AG04450 (cell line): ENCODE measurements at regions not wholly inside any gene's neighbourhood (a gene's known extent, or its start where the extent isn't known, plus 50 kb on each side); places are given as distances from the start of the nearest gene placed in this dataset.

Experiments
- CTCF ChIA-PET: fragments of 300-600, 350-600 bp; formaldehyde crosslinking; extraction: SDS; loops from one replicate; lab custom pipeline; 2022; ENCODE audit warnings: antibody characterized with exemption, inconsistent platforms; lab: Charles Lee
- POLR2A ChIA-PET: fragments of 350-600 bp; formaldehyde crosslinking; extraction: SDS; loops from one replicate; lab custom pipeline; 2021; ENCODE audit warnings: antibody characterized with exemption, inconsistent platforms; lab: Yijun Ruan, JAX
- DNase-seq: peaks from one replicate; pipeline ENCODE4 v3.0.0-alpha.2; 2011; ENCODE audit warnings: low read depth, low spot score
- H3K27ac ChIP-seq: one replicate; pipeline ENCODE4 v1.5.1; 2012; ENCODE audit warnings: low read depth, low read length, control low read depth
- H3K27me3 ChIP-seq: one replicate; pipeline ENCODE4 v1.6.0; 2012; ENCODE audit warnings: low read length; ENCODE audit not compliant: control insufficient read depth, insufficient read depth
- H3K4me3 ChIP-seq: 2 replicates; pipeline ENCODE4 v1.5.1; 2011; ENCODE audit warnings: mild to moderate bottlenecking, low read depth, low read length, control low read depth
- H3K9me3 ChIP-seq: 2 replicates; pipeline ENCODE4 v1.5.1; 2012; ENCODE audit warnings: low read length; ENCODE audit not compliant: control insufficient read depth, insufficient read depth
- CTCF ChIP-seq: IDR thresholded peaks from 2 replicates; pipeline ENCODE4 v1.5.1; 2011; ENCODE audit warnings: low read depth, low read length, control low read depth, inconsistent platforms

- ChIA-PET CTCF (no interaction called here), POLR2A (no interaction called here)
- Histone ChIP-seq H3K27me3 (no peaks in the 10 kb centered on the region), H3K4me3 (no peak overlapping the region), H3K27ac (no peak overlapping the region), H3K9me3 (no peaks in the 10 kb centered on the region)
- TF ChIP-seq CTCF, result no peak
- no peak for DNase-seq
Measured at GRCh38 chr13:38539632-38540031, 147.2 kb upstream of the FREM2 start.

- DNase-seq, result no peak
- ChIA-PET CTCF (no interaction called here), POLR2A (no interaction called here)
- Histone ChIP-seq H3K9me3 (no peaks in the 10 kb centered on the region), H3K4me3 (no peak overlapping the region), H3K27ac (no peak overlapping the region), H3K27me3 (no peaks in the 10 kb centered on the region)
- TF ChIP-seq CTCF, result no peak
Measured at GRCh38 chr13:38542601-38543000, 144.3 kb upstream of the FREM2 start.

GRCh38 chr13:38543561-38543960 lies 143.3 kb upstream of the FREM2 start:
- H3K27ac ChIP-seq, result no peak overlapping the region
- H3K4me3 ChIP-seq, result no peak overlapping the region
- no peak for TF ChIP-seq CTCF
- ChIA-PET CTCF (no interaction called here), POLR2A (no interaction called here)
- no peaks in the 10 kb centered on the region for H3K9me3 ChIP-seq
- DNase-seq, result no peak
- H3K27me3 ChIP-seq, result no peaks in the 10 kb centered on the region

GRCh38 chr13:38563739-38564138 lies 123.1 kb upstream of the FREM2 start:
- Histone ChIP-seq H3K27ac (no peak overlapping the region), H3K27me3 (no peaks in the 10 kb centered on the region), H3K4me3 (no peak overlapping the region), H3K9me3 (no peaks in the 10 kb centered on the region)
- POLR2A ChIA-PET, result no interaction called here
- no peak for TF ChIP-seq CTCF
- DNase-seq, result no peak
- CTCF ChIA-PET, result no interaction called here

- no peak for DNase-seq
- ChIA-PET POLR2A (no interaction called here), CTCF (no interaction called here)
- Histone ChIP-seq H3K9me3 (no peaks in the 10 kb centered on the region), H3K4me3 (no peak overlapping the region), H3K27ac (no peak overlapping the region), H3K27me3 (no peaks in the 10 kb centered on the region)
- no peak for TF ChIP-seq CTCF
Measured at GRCh38 chr13:38564256-38565150, 122.4 kb upstream of the FREM2 start.
